Sigmoid colon (tissue), 6 donors: ENCODE measurements at regions not wholly inside any gene's neighbourhood (a gene's known extent, or its start where the extent isn't known, plus 50 kb on each side); places are given as distances from the start of the nearest gene placed in this dataset.

ENCODE experiments used
- DNase-seq: peaks from one replicate; pipeline ENCODE4 v3.0.0-alpha.2; 2019
- H3K27ac ChIP-seq, 4 donors: fragments of 200-600 bp; sonication (generic); one replicate each; pipeline ENCODE4 v1.5.1; 2016 to 2019; ENCODE audit warnings: mild to moderate bottlenecking in 1 of 4
- H3K27me3 ChIP-seq, 3 donors: fragments of 200-600 bp; sonication (generic); one replicate each; pipeline ENCODE4 v1.5.1; 2019; ENCODE audit warnings: mild to moderate bottlenecking in 1 of 3
- H3K36me3 ChIP-seq, 4 donors: fragments of 200-600 bp; sonication (generic); one replicate each; pipeline ENCODE4 v1.5.1; 2016 to 2019
- H3K4me1 ChIP-seq, 4 donors: fragments of 200-600 bp; sonication (generic); one replicate each; pipeline ENCODE4 v1.5.1; 2017 to 2019
- H3K4me3 ChIP-seq, 4 donors: fragments of 200-600 bp; sonication (generic); one replicate each; pipeline ENCODE4 v1.5.1; 2017 to 2019; ENCODE audit warnings: mild to moderate bottlenecking in 2 of 4, moderate library complexity in 1 of 4
- H3K9me3 ChIP-seq, 4 donors: fragments of 200-600 bp in 3 of 4; sonication (generic) in 3 of 4; one replicate each; pipeline versions ENCODE4 v1.5.1 to v1.6.1; 2013 to 2019
- CTCF ChIP-seq, 4 experiments: fragments of 450-650 bp in 3 of 4; fragments of 200-600 bp in 1 of 4; IDR thresholded peaks; one replicate each; pipeline ENCODE4 v1.5.1; 2016 to 2019; ENCODE audit warnings: antibody characterized with exemption in 4 of 4, mild to moderate bottlenecking in 3 of 4, moderate library complexity in 2 of 4
- EP300 ChIP-seq, 4 donors: sonication (generic); formaldehyde crosslinking; IDR thresholded peaks; one replicate each; pipeline ENCODE4 v1.6.1; 2017; ENCODE audit warnings: antibody characterized with exemption in 4 of 4
- POLR2A ChIP-seq, 2 donors: fragments of 450-650 bp; IDR thresholded peaks; one replicate each; pipeline ENCODE4 v1.6.1; 2016; ENCODE audit warnings: antibody characterized with exemption in 2 of 2, mild to moderate bottlenecking in 2 of 2, moderate library complexity in 2 of 2
- POLR2AphosphoS5 ChIP-seq, 4 donors: sonication (generic); formaldehyde crosslinking; IDR thresholded peaks; one replicate each; pipeline ENCODE4 v1.6.1; 2017; ENCODE audit warnings: antibody characterized with exemption in 4 of 4
- WGBS, 2 donors: extraction: QIAGEN DNeasy Blood & Tissue Kit; methylation state at CpG; one replicate each; pipeline ENCODE4 v1.1.7; 2013; 5-methylcytosine and 5-hydroxymethylcytosine counted together
- intact Hi-C: fragments of 100-400 bp; cut with DNase I; formaldehyde crosslinking; loops from one replicate; pipeline ENCODE4 v1.15.1; 2023
- donor health status: healthy with polysubstance abuse.
- donor health status: healthy.

- Histone ChIP-seq H3K36me3 (no peaks in the 10 kb centered on the region), H3K4me1 (peaks cover 0 to 4% (median 0%) of the 10 kb centered on the region in 4 donors), H3K9me3 (no peaks in the 10 kb centered on the region), H3K27ac (no peak overlapping the region), H3K27me3 (no peaks in the 10 kb centered on the region), H3K4me3 (no peak overlapping the region)
- TF ChIP-seq EP300 (IDR thresholded peaks at IDR 0.05) (no peak), POLR2A (IDR thresholded peaks at IDR 0.05) (no peak)
- 82 to 83% methylated on average over 4 of the region's 4 CpGs for WGBS, 2 donors
- no peak for DNase-seq
- intact Hi-C loops, result no loop called here
Observed at GRCh38 chr13:73894995-73895571, 239.1 kb downstream of the KLF12 start.

- TF ChIP-seq EP300 (IDR thresholded peaks at IDR 0.05) (no peak), POLR2A (IDR thresholded peaks at IDR 0.05) (no peak), POLR2AphosphoS5 (IDR thresholded peaks at IDR 0.05) (no peak), CTCF (IDR thresholded peaks at IDR 0.05) (no peak)
- Histone ChIP-seq H3K4me3 (no peak overlapping the region), H3K9me3 (no peaks in the 10 kb centered on the region), H3K4me1 (peaks cover 0 to 4% (median 0%) of the 10 kb centered on the region in 4 donors), H3K27me3 (no peaks in the 10 kb centered on the region), H3K36me3 (no peaks in the 10 kb centered on the region), H3K27ac (no peak overlapping the region)
- intact Hi-C loops, result no loop called here
- 85 to 91% methylated on average over 5 of the region's 5 CpGs for WGBS, 2 donors
- no peak for DNase-seq
Observed at GRCh38 chr13:73893833-73894232, 240.4 kb downstream of the KLF12 start.

GRCh38 chr13:73891805-73892204 is 242.4 kb downstream of the KLF12 start:
- no peak for DNase-seq
- no peak overlapping the region for H3K27ac ChIP-seq
- intact Hi-C loops, result no loop called here
- H3K9me3 ChIP-seq, result no peaks in the 10 kb centered on the region
- H3K4me3 ChIP-seq, result no peak overlapping the region
- WGBS, 2 donors, result 19 to 72% methylated on average over 1 of the region's 1 CpG
- H3K27me3 ChIP-seq, result no peaks in the 10 kb centered on the region
- no peaks in the 10 kb centered on the region for H3K4me1 ChIP-seq
- TF ChIP-seq POLR2A (IDR thresholded peaks at IDR 0.05) (no peak), CTCF (IDR thresholded peaks at IDR 0.05) (no peak), EP300 (IDR thresholded peaks at IDR 0.05) (no peak), POLR2AphosphoS5 (IDR thresholded peaks at IDR 0.05) (no peak)
- H3K36me3 ChIP-seq, result no peaks in the 10 kb centered on the region

- intact Hi-C loops, result no loop called here
- no peak for DNase-seq
- 81 to 94% methylated on average over 5 of the region's 5 CpGs for WGBS, 2 donors
- Histone ChIP-seq H3K4me1 (peaks cover 0 to 6% (median 0%) of the 10 kb centered on the region in 4 donors), H3K9me3 (no peaks in the 10 kb centered on the region), H3K27me3 (no peaks in the 10 kb centered on the region), H3K36me3 (no peaks in the 10 kb centered on the region), H3K4me3 (no peak overlapping the region), H3K27ac (no peak overlapping the region)
- TF ChIP-seq EP300 (IDR thresholded peaks at IDR 0.05) (no peak), POLR2A (IDR thresholded peaks at IDR 0.05) (no peak), POLR2AphosphoS5 (IDR thresholded peaks at IDR 0.05) (no peak), CTCF (IDR thresholded peaks at IDR 0.05) (no peak)
Observed at GRCh38 chr13:73883162-73883561, 251.0 kb downstream of the KLF12 start.

- H3K36me3 ChIP-seq, result no peaks in the 10 kb centered on the region
- H3K27ac ChIP-seq, result no peak overlapping the region
- H3K9me3 ChIP-seq, result no peaks in the 10 kb centered on the region
- H3K4me1 ChIP-seq, result peaks cover 0 to 6% (median 0%) of the 10 kb centered on the region in 4 donors
- TF ChIP-seq CTCF (IDR thresholded peaks at IDR 0.05) (no peak), POLR2AphosphoS5 (IDR thresholded peaks at IDR 0.05) (no peak), EP300 (IDR thresholded peaks at IDR 0.05) (no peak), POLR2A (IDR thresholded peaks at IDR 0.05) (no peak)
- WGBS, 2 donors, result 73 to 81% methylated on average over 3 of the region's 3 CpGs
- DNase-seq, result no peak
- no peaks in the 10 kb centered on the region for H3K27me3 ChIP-seq
- H3K4me3 ChIP-seq, result no peak overlapping the region
- intact Hi-C loops, result no loop called here
Observed at GRCh38 chr13:73880365-73880764, 253.8 kb downstream of the KLF12 start.
